ENCODE measurements at regions not wholly inside any gene's neighbourhood (a gene's known extent, or its start where the extent isn't known, plus 50 kb on each side); places are given as distances from the start of the nearest gene placed in this dataset.
"Not testable (repeated sequence)": the region's sequence is repeated elsewhere in the genome, so short reads cannot be mapped to it uniquely, and the experiment has no call there.

DNA sequence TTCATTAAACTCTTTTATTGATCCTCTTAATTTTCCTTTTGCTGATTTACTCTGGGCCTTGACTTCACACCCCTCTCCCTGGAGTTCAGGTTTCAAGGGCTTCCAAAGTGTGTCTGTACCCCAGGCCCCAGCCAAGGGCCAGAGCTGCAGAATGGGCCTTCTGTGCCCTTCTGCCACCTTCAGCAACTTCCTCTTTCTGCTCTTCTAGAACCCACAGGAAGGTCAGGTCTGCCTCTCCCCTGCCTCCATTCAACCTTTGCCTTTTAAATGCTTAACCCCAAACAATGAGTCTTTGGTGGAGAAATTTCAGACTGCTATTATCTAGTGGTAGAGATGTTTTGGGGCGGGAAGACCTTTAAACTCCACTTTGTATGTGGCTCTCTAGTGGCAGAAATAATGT, 63.1 kb downstream of the TSN start:
- no peak for DNase-seq

DNA sequence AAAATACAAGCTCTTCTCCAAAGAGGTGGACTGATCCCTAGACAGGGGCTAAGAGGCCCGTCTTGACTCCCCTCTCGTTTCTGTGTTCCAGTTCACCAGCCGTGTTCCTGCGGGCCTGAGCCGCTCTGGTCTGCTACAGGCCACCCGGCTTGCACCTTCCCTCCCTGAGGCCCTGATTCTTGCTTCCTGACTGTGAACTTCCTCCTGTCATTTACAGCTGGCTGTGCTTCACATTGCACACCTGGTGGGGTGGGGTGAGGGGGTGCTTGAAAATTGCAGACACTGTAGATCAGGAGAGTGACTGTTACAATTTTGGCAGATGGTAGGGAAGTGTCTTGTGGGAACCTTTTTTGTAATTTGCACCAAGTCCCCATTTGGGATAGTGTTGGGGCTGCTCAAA, 64.4 kb downstream of the TSN start:
- DNase-seq, result no peak

DNA sequence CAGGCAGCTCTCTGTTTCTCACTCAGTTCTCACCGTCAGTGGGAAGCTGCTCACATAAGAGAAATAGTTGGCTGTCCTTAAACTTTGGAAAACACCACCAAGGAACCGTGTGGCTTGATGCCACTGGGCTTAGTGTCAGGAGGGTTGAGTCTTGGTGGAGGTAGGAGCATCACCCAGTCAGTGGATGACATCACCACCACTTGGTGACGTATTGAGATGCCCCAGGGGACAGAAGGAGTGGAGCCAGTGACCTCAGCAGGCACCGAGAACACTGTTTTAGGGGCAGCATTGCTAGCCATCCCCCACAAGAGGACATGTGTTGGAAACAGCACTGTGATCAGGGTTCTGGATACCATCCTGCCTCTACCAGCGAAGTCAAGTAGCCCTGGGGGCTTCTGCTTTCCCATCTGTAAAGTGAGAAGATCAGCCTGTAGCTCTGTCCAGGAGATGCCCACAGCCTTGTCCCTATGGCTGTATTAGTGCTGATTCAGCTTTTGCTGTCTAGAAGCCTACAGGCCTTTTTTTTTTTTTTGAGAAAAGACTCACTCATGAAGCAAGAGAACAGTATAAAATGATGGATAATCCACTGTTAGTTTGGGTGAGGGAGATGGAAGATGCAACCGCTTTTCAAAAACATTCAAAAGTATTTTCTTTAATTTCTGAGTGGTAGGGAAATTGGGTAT, 66.2 kb downstream of the TSN start:
- DNase-seq, result no peak

DNA sequence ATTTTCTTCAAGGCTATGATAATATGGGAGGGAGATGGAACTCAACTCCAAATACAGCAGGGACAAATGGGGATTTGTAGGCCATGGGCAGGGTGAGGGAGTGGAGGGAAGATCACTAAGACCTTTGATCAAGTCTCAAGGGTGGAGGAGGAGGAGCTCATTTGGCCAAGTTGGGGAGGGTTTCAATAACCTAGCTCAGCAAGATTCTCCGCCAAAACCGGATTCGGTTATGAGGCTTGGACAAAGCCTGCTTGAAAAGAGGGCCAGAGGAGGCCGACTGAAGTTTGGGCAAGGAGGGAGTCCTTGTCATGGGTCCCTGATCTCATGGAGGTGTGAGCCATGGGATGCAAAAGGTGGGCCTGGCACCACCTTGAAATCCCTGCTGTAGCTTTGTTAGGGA, 68.8 kb downstream of the TSN start:
- no peak for DNase-seq

DNA sequence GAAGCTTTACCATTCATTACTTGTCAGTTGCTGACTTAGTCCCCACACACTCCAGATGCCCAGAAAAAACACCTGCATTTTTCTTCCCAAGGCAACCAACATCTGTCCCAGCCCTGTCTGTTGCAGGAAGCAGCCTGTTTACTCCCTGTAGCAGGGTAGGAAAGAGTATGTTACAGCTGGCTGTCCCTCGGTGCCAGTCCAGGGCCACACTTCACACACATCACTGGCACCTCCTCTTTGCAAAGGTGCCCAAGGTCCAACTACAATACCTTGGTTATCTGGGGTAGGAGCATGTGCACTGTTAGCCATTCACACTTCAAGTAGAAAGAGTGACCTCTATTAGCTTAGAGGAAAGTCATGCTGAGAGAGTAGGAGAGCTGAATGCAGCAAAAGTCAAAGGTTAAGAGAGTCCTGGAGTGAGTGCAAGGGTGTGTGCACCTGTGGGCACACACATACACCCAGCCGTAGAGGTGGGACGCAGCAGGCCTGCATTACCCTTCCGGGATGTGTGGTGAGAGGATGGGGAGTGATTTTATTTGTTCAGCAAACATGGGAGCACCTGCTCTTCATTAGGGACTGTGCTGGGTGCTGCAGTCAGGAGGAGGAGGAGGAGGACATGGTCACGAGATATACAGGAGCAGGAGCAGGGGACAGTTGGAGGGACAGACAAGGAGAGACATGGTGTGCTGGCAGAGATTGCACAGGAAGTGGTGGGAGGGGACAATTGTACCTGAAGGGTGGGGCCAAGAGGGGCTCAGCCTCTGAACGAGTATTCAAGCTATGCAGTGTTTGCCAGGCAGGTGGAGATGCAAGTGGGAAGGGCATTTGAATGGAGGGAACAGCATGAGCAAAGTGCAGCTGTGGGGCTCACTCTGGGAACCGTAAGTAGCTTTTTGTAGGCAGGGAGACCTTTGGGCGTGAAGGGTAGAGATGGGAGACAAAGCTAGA, 69.8 kb downstream of the TSN start:
- DNase-seq, result no peak

DNA sequence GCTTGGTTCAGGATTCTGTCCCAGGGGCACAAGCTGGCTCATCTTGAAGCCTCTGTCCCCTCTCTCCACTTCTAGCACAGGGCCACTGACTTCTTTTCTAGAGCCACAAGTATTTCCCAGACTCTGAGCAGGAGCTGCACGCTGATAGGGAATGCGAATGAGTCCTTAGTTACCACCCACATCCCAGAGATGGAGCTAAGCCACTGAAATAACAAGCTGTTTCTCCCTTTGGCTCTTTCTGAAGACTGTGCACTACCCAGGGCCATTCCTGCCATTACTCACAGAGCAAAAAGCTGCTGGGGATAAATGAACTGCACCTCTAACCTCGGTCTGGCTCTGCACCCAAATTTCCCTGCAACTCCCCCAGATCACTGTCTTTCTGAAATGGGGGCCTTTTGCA, 70.6 kb downstream of the TSN start:
- DNase-seq, result no peak

DNA sequence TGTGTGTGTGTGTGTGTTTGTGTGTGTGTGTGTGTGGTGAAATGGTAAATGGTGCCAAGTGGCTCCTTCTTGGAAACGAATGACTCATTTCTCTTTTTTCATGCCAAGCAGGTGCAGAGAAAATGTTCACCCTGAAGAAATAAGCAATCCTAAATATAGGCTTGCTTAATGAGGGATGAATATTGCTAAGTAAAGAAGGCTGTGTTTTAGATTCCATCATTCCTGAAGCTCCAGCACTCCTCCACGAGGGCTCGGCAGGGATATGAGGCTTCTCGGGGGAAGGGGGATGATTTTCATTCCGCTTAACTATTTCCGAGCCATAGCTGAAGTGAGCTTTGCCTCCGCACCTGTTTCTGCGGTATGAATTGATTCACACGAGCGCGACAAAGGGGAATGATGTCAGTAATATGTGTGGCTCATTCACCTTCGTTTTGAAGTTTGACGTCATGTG, 72.9 kb downstream of the TSN start:
- no peak for DNase-seq

DNA sequence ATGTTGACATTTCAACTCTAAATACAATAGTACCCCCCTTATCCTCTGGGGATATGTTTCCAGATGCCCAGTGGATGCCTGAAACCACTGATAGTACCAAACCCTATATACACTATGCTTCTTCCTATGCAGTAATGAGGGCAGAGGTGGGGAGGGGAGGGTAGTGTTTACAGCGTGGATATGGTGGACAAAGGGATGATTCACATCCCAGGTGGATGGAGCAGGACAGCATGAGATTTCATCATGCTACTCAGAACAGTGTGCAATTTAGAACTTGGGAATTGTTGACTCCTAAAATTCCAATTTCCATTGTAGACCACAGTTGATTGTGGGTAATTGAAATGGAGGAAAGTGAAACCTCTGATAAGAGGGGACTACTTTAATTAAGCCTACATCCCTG, 75.4 kb downstream of the TSN start:
- no peak for DNase-seq

DNA sequence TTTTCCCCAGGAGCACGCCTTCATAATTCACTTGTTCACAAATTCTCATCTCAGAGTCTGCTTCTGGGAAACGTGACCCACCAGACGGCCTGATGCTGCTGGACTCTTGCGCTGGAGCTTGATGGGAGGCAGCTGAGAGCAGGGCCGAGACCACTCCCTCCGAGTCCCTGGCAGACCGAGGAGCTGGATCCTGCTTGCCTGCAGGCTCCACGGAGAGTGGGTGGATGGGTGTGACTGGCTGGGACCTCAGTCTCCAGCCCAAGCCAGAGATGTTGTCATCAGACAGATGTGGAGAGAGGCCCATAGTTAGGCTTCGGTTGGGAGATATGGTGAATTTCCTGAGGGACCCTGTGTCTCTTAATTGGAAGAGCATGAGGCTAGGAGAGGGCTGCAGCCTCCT, 76.4 kb downstream of the TSN start:
- no peak for DNase-seq

DNA sequence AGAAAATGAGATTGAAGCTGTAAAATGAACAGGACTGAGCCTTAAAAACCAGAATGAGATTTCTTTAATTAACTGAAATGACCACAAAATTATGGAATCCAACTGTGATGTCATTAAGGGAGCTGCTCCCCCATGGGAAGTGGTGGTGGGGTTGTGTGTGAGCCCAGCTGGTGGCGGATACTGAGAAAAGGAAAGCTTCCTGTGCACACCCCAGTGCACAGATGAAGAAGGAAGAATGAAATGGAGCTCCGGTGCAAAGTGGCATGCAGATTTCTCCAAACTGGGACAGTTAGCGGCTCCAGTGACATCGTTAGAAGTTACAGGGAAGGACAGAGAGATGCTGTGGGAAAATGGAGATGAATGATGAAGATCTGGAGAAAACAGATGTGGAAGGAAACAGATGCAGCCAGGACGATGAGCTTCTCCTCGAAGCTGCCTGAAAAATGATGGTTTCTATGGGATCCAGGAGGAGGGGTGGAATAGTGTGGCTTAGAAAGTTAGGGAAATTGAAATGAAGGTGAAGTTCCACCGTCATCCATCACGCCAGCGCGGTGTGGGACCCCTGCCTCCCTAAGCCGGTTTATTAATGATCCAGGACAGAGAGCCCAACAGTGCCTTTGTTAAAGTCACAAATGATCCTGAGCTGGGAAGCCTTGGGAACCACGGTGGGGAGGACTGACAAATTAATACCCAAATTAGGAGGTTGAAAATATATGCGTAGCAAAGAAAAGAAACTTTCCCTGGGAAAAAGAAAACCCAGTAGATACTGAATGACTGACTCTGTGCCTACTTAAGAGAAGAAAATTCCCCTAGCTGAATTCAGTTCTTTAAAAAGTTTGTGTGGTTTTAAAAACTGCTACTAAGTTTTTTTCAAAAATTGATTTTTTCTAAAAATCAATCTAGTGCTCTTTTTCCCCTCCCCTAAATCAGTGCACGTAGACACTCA, 77.2 kb downstream of the TSN start:
- DNase-seq, result no peak

DNA sequence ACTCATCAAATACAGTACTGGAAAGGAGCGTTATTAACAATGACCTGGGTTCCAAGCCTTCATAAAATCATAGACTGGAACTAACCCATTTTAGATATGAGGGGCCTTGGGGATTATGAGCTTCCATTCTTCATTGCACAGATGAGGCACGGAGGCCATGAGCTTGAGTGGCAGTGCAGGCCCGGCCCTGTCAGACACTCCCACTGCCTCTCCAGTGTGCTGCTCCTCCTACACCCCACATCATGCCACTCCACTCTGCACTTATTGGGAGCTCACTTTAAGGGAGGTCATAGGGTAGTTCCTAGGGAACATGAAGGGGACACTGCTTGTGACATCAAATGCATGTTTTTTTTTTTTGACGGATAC, 77.9 kb downstream of the TSN start:
- DNase-seq, result no peak

DNA sequence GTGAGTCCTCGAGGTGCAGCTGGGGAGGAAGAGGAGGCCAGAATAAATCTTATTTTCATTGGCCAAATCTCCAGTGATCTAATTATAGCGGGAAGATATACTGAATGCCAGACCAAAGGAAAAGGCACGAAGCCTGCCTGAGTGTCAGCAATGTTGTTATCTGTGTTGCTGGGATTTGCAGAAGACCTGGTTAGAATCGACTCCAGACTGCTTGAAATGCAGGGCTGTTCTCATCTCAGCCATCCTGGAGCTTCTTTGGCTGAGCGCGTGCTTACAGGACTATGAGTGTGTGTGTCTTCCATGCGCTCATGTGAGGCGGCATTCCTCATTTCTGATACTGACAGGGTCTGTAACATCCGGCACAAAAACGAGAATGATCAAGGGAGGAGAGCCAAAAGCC, 81.2 kb downstream of the TSN start:
- DNase-seq, result no peak

DNA sequence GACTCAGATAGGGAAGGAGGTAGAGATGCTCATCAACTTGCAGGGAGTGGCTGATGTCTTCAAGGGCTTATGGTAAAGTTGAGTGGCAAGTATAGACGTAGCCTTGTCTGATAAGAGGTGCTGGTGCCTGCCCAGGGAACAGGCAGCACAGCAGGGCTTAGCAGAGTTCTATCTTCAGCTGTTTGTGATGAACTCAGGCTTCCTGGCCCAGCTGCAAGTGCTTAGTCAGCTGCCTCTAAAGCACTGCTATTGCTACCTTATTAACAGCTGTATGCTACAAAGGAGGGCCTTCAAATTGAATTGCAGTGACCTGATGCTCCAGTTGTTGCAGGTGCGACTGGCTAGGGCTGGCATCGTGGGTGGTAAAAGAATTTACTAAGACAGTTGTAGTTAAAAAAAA, 82.1 kb downstream of the TSN start:
- DNase-seq, result no peak

DNA sequence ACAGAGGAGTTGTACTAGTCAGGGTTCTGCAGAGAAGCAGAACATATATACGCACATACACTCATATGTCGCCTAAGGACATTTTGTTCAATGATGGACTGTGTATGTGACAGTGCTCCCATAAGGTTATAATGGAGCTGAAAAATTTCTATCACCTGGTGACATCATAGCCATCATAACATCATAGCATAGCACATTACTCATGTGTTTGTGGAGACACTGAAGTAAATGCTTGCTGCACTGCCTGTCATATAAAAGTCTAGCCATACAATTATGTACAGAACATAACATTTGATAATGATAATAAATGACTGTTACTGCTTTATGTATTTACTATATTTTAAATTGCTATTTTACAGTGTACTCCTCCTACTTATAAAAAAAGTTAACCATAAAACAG, 83.1 kb downstream of the TSN start:
- DNase-seq, result no peak

DNA sequence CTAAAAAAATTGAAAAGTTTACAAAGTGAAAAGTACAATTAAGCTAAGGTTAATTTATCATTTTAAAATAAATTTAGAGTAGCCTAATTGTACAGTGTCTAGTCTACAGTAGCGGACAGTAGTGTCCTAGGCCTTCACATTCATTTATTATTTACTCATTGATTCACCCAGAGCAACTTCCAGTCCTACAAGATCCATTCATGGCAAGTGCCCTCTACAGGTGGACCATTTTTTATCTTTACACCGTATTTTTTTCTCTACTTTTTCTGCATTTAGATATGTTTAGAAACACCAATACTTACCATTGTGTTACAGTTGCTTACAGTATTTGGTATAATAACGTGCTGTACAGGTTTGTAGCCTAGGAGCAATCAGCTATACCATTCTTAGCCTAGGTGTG, 84.1 kb downstream of the TSN start:
- no peak for DNase-seq

DNA sequence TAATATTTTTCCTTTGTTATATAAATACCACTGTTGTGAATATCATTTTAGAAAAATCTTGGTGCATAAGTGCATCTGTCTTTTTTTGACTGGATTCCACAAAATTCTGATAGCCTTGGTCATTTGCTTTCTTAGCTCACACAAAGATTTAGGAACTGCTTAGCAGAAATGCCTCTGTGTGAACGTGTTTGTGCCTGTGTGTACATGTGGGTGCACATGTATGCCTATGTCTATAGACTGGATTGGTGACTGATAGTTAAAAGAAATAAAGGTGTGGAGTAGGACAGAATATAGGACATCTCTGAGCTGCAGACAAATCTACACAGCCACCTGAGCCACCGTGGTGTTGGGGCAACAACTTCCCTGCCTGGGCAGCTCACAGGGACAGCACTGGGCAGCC, 93.8 kb downstream of the TSN start:
- no peak for DNase-seq

DNA sequence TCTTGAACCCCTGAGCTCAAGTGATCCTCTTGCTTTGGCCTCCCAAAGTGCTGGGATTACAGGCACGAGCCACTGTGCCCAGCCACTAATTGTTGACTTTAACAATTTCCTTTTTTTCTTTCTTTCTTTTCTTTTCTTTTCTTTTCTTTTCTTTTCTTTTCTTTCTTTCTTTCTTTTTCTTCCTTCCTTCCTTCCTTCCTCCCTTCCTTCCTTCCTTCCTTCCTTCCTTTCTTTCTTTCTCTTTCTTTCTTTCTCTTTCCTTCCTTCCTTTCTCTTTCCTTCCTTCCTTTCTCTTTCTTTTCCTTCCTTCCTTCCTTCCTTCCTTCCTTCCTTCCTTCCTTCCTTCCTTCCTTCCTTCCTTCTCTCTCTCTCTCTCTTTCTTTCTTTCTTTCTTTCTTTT, 97.7 kb downstream of the TSN start:
- not testable (repeated sequence) for DNase-seq

DNA sequence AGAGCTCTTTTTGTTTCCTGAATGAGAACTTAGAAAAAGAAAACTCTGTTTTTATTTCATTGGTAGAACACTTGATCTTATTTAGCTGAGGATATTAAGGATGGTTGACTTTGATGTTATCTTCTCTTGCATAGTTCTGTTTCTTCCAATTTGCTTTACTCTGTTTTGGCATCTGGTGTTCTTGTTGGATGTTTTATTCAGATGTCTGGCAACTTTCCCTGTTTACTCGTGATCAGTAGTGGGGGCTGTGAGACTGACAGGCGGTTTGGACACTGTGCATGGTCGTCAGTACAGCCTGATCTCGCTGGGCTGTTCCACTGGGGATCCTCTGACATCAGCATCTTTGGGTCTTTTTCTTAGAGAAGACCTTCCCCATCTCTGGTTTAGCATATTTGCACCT, 100.1 kb downstream of the TSN start:
- no peak for DNase-seq

DNA sequence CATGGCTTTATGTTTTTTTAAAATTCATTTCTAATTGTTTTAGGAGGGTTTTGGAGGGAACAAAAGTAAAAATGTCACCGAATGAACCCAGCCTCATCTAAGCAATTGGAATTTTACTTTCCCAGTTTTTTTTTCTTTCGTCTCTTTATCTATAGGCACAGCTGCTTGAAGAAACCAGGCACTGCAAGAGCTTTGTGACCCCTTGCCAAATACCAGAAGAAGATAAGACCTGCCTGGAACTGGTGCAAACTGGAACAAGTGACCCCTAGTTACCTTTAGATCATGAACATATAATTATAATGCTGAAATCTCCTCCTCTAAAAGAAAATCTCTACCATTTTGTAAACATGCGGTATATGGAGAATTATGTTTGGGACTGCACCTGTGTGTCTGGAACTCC, 100.9 kb downstream of the TSN start:
- no peak for DNase-seq

DNA sequence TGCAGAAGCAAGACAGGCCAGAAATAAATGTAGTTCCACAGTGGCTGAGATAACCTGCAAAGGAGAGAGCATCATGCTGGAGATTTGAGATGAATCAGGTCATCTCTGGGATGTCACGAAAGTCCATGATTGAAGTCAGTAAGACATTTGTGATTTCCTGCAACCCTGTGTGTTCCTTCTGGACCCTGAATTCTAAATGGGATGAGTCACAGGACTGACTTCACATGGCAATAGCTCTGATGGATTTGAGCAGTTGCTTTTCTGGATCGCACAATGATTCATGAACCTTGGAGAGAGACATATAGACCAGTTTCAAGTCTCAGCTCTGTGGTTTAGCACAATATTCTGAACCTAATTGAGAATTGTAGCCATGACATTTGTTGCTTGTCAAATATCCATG, 102.9 kb downstream of the TSN start:
- no peak for DNase-seq

DNA sequence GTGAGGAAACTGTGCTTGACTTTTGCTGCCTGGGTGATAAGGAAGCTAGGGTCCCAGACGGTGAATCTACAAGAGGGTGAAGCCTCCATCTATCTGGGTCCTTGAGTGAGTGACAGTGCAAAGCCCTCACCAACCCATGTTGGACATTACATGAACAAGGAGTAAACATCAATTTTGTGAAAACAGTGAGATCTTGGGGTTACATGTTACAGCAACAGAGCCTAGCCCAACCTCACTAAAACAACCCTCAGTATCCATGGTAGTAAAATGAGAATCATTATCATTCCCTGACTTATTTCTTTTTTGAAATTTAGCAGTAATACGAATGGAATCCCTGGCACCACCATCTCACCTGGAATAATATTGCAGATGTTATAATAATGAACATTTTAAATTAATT, 103.4 kb downstream of the TSN start:
- DNase-seq, result no peak

DNA sequence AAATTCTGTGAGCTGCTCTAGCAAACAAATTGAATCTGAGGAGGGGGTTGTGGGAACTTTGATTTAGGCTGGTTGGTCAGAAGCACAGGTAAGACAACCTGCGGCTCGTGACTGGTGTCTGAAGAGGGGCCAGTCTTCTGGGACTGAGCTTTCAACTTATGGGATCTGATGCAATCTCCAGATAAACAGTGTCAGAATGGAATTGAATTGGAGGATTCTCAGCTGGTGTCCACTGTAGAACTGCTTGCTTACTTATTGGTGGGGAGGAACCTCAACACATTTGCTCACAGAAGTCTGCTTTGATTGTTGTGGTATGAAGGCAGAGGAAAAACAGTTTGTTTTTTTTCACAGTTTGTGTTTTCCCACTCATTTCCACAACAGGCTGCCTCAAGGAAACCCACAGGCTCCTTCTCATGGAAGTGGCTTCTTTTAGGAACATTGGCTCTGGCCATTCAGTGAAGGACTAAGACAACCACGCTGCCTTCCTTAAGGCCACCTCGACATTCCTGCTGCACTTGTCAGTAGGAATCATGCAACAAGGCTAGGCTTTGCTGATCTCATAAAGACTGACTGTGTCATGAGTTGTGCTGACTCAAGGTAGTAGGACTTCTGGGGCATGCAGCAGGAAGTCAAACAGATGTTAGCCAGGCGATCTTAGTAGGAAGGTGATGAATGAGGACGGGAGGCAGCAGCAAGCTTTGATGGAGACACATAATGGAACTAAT, 104.7 kb downstream of the TSN start:
- peak; percentile 54 for DNase-seq
